Heart right ventricle (tissue), 16 donors: ENCODE measurements at regions not wholly inside any gene's neighbourhood (a gene's known extent, or its start where the extent isn't known, plus 50 kb on each side); places are given as distances from the start of the nearest gene placed in this dataset.

ENCODE experiments used
- ATAC-seq, 8 donors: fragments of 200-7000 bp; cut with Tn5 transposase; one replicate each; pipeline ENCODE4 v1.9.1; 2020; ENCODE audit warnings: mild to moderate bottlenecking in 8 of 8, moderate library complexity in 8 of 8, moderate number of reproducible peaks in 1 of 8
- DNase-seq, 2 donors: peaks; one replicate each; pipeline ENCODE4 v3.0.0-alpha.2; 2020
- H3K27ac ChIP-seq, 10 donors: fragments of 200-600 bp; sonication (generic) in 2 of 10; one replicate each; pipeline versions ENCODE4 v1.5.0 to v1.8.0; 2020 to 2022; ENCODE audit warnings: mild to moderate bottlenecking in 3 of 10
- H3K27me3 ChIP-seq, 7 donors: fragments of 200-600 bp; one replicate each; pipeline ENCODE4 v1.8.0; 2021 to 2022; ENCODE audit warnings: mild to moderate bottlenecking in 2 of 7
- H3K36me3 ChIP-seq, 9 donors: fragments of 200-600 bp; sonication (generic) in 1 of 9; one replicate each; pipeline versions ENCODE4 v1.5.0 to v1.8.0; 2020 to 2022; ENCODE audit warnings: mild to moderate bottlenecking in 2 of 9
- H3K4me1 ChIP-seq, 9 donors: fragments of 200-600 bp; sonication (generic) in 1 of 9; one replicate each; pipeline versions ENCODE4 v1.5.0 to v1.8.0; 2020 to 2022; ENCODE audit warnings: mild to moderate bottlenecking in 4 of 9
- H3K4me3 ChIP-seq, 10 donors: fragments of 200-600 bp; sonication (generic) in 2 of 10; one replicate each; pipeline versions ENCODE4 v1.5.0 to v1.8.0; 2020 to 2022; ENCODE audit warnings: mild to moderate bottlenecking in 7 of 10, moderate library complexity in 2 of 10
- H3K9me3 ChIP-seq, 11 donors: fragments of 200-600 bp in 10 of 11; sonication (generic) in 2 of 11; one replicate each; pipeline versions ENCODE4 v1.5.0 to v1.8.0; 2013 to 2022; ENCODE audit warnings: mild to moderate bottlenecking in 2 of 11, control low read depth in 1 of 11, moderate library complexity in 1 of 11
- WGBS, 2 donors: extraction: QIAGEN DNeasy Blood & Tissue Kit; methylation state at CpG; one replicate each; pipeline ENCODE4 v1.1.7; 2013; ENCODE audit warnings: inconsistent platforms in 1 of 2; 5-methylcytosine and 5-hydroxymethylcytosine counted together
- intact Hi-C, 10 donors: fragments of 100-400 bp; cut with DNase I; formaldehyde crosslinking; loops; one replicate each; pipeline versions ENCODE4 v1.11.1 to v1.14.2; 2022
- TF ChIP-seq, protein P1 (sequence below), 9 donors: fragments of 200-600 bp; sonication (generic) in 2 of 9; IDR thresholded peaks; one replicate each; pipeline versions ENCODE4 v1.5.0 to v1.8.0; 2021 to 2022; ENCODE audit warnings: antibody characterized with exemption in 9 of 9, mild to moderate bottlenecking in 5 of 9, moderate library complexity in 1 of 9
- donor health status: Arrhythmogenic right ventricular cardiomyopathy.
- donor health status: ischemic (EF 13 %, LVEDD 7.1; RV severe dilation, severe dysfunction).
- donor health status: healthy with polysubstance abuse.
- donor health status: DM: no; HTN: yes; CAD: no.
- donor health status: DM: no; HTN: no; CAD: no.
- donor health status: ischemic (EF 25% LVEDD 6.9; RV normal size, moderate dysfunction).
- donor health status: ischemic (EF 25% LVEDD 5.7; RV mildly dilated, moderate dysfunction).
- donor health status: healthy.
- donor health status: DM: yes; HTN: yes; CAD: no.
- donor health status: Ischemic cardiomyopathy.
- donor health status: ischemic (EF 35%, LVEDD 5.7; RV mildly dilated, moderate dysfunction).
- donor health status: nonischemic (EF 11% LVEDD 7.7; RV severe dilation, severe dysfunction).
- donor health status: DM: yes; HTN: yes; CAD: no.
- donor health status: PGD.
- donor health status: ischemic (EF 29% LVEDD 5.4; RV normal size, mild dysfunction).
- donor health status: nonischemic (EF 23%, LVEDD 6.1; RV moderate dilation, normal function).

DNA sequence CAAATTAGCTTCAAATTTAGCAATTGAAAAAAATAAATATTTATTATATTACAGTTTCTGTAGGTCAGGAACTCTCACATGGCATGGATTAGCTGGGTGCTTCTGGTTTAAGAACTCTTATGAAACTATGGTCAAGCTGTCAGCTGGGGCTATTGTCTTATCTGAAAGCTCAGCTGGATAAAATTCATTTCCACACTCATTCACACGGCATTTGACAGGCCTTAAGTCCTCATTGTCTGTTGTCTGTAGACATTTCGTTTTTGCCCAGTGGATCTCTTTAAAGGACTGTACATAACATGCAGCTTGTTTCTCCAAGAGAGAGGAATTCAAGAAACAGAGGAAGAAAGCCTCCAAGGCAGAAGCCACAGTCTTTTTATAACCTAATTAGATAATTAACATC is 1556.8 kb upstream of the SLC39A10 start:
- H3K4me3 ChIP-seq: no peak overlapping the region
- H3K27me3 ChIP-seq: no peaks in the 10 kb centered on the region
- no peak for ATAC-seq
- H3K9me3 ChIP-seq: peaks cover 0 to 5% (median 0%) of the 10 kb centered on the region in 11 donors
- peaks cover 0 to 4% (median 0%) of the 10 kb centered on the region in 9 donors for H3K4me1 ChIP-seq
- H3K27ac ChIP-seq: no peak overlapping the region
- DNase-seq: no peak
- H3K36me3 ChIP-seq: no peaks in the 10 kb centered on the region
- intact Hi-C loops: no loop called here
- 16 to 21% methylated on average over 2 of the region's 2 CpGs for WGBS, 2 donors
- TF ChIP-seq, protein P1, sequence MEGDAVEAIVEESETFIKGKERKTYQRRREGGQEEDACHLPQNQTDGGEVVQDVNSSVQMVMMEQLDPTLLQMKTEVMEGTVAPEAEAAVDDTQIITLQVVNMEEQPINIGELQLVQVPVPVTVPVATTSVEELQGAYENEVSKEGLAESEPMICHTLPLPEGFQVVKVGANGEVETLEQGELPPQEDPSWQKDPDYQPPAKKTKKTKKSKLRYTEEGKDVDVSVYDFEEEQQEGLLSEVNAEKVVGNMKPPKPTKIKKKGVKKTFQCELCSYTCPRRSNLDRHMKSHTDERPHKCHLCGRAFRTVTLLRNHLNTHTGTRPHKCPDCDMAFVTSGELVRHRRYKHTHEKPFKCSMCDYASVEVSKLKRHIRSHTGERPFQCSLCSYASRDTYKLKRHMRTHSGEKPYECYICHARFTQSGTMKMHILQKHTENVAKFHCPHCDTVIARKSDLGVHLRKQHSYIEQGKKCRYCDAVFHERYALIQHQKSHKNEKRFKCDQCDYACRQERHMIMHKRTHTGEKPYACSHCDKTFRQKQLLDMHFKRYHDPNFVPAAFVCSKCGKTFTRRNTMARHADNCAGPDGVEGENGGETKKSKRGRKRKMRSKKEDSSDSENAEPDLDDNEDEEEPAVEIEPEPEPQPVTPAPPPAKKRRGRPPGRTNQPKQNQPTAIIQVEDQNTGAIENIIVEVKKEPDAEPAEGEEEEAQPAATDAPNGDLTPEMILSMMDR (IDR thresholded peaks at IDR 0.05): no peak

DNA sequence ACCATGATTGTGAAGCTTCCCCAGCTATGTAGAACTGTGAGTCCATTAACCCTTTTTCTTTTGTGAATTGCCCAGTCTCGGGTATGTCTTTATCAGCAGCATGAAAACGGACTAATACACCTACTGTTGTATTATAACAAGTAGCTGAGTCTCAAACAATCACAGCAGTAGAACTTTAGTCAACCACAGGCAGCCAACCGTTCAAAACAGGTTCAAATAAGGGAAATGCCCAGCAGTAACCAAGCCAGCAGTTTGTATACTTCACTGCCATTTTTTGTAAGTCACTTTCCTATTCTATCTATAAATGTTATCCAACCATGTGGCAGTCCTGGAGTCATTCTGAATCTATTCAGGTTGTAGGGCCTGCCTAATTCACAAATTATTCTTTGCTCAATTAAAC is 1560.6 kb upstream of the SLC39A10 start:
- WGBS, 2 donors: 13 to 18% methylated on average over 3 of the region's 3 CpGs
- TF ChIP-seq, protein P1 (IDR thresholded peaks at IDR 0.05): no peak
- no peak for ATAC-seq
- Histone ChIP-seq H3K4me1 (no peaks in the 10 kb centered on the region), H3K9me3 (peaks cover 0 to 5% (median 0%) of the 10 kb centered on the region in 11 donors), H3K4me3 (no peak overlapping the region), H3K27ac (no peak overlapping the region), H3K36me3 (no peaks in the 10 kb centered on the region), H3K27me3 (no peaks in the 10 kb centered on the region)
- DNase-seq: no peak
- intact Hi-C loops: no loop called here

DNA sequence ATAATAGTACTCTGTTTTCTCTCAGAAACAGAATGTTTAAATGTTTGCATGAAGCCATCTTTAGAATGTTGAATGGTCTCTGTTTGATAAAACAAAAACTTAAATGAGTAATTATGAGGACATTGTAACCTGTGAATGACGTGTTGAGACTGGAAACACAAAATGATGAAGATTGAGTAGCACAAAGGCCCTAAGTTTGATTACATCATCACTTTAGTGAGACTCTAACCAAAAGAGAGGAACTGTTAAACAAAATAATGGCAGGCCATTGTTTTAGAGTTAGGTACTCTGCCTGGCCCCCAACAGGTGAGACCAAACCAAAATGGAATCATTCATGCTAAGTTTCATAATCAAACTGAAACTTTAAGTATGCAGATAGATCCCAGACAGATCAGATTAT is 1561.7 kb upstream of the SLC39A10 start:
- Histone ChIP-seq H3K4me3 (no peak overlapping the region), H3K36me3 (no peaks in the 10 kb centered on the region), H3K9me3 (no peaks in the 10 kb centered on the region), H3K27ac (no peak overlapping the region), H3K27me3 (no peaks in the 10 kb centered on the region), H3K4me1 (no peaks in the 10 kb centered on the region)
- DNase-seq: no peak
- intact Hi-C loops: no loop called here
- 74 to 76% methylated on average over 1 of the region's 1 CpG for WGBS, 2 donors
- TF ChIP-seq, protein P1 (IDR thresholded peaks at IDR 0.05): no peak
- ATAC-seq: no peak

DNA sequence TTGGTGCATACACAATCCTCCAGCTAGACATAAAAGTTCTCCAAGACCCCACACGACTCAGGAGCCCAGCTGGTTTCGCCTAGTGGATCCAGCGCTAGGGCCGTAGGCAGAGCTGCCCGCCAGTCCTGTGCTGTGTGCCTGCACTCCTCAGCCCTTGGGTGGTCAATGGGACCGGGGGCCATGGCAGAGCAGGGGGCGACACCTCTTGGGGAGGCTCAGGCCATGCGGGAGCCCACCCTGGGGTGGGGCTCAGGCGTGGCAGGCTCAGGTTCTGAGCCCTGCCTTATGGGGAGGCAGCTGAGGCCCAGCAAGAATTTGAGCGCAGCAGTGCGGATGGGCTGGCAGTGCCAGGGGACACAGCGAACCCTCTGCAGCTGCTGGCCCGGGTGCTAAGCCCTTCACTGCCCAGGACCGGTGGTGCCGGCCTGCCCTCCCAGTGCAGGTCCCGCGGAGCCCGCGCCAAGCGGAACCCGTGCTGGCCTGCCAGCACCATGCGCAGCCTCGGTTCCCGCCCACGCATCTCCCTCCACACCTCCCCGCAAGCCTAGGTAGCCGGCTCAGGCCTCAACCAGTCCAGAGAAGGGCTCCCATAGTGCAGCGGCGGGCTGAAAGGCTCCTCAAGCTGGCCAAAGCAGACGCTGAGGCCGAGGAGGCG is 1566.6 kb upstream of the SLC39A10 start:
- intact Hi-C loops: no loop called here
- Histone ChIP-seq H3K27me3 (no peaks in the 10 kb centered on the region), H3K36me3 (no peaks in the 10 kb centered on the region), H3K9me3 (no peaks in the 10 kb centered on the region), H3K4me1 (no peaks in the 10 kb centered on the region), H3K4me3 (no peak overlapping the region), H3K27ac (no peak overlapping the region)
- WGBS, 2 donors: 92 to 93% methylated on average over 32 of the region's 32 CpGs
- TF ChIP-seq, protein P1 (IDR thresholded peaks at IDR 0.05): no peak
- DNase-seq (peak in 1 of 2 donors; percentile 10), ATAC-seq (no peak)
